Keratinocyte (primary cell): ENCODE measurements at regions not wholly inside any gene's neighbourhood (a gene's known extent, or its start where the extent isn't known, plus 50 kb on each side); places are given as distances from the start of the nearest gene placed in this dataset.

Source experiments
- DNase-seq: peaks from one replicate; pipeline ENCODE4 v3.0.0-alpha.2; 2011; ENCODE audit warnings: low read depth, missing footprints, low spot score
- FAIRE-seq: peaks from 2 replicates; lab custom pipeline; 2011; peaks lifted over from hg19 to GRCh38; lab: Jason Lieb, UNC
- H2AFZ ChIP-seq: 2 replicates; pipeline ENCODE4 v1.6.0; 2012; ENCODE audit warnings: low read length, control low read depth, inconsistent platforms; ENCODE audit not compliant: control insufficient read depth
- H3K27ac ChIP-seq: 2 replicates; pipeline ENCODE4 v1.5.1; 2011; ENCODE audit warnings: low read length; ENCODE audit not compliant: control insufficient read depth, insufficient read depth
- H3K27me3 ChIP-seq: 3 replicates; pipeline ENCODE4 v1.6.0; 2011; ENCODE audit warnings: low read length; ENCODE audit not compliant: control insufficient read depth, insufficient read depth; ENCODE audit errors: extremely low read depth
- H3K36me3 ChIP-seq, 2 experiments: 2 replicates in 1 of 2; 3 replicates in 1 of 2; pipeline ENCODE4 v1.5.1; 2011; ENCODE audit warnings: low read length in 2 of 2, mild to moderate bottlenecking in 1 of 2; ENCODE audit not compliant: control insufficient read depth in 2 of 2, insufficient read depth in 2 of 2; ENCODE audit errors: extremely low read depth in 1 of 2
- H3K4me1 ChIP-seq: 3 replicates; pipeline ENCODE4 v1.5.1; 2011; ENCODE audit warnings: low read length; ENCODE audit not compliant: control insufficient read depth, insufficient read depth; ENCODE audit errors: extremely low read depth
- H3K4me2 ChIP-seq: 3 replicates; pipeline ENCODE4 v1.6.0; 2011; ENCODE audit warnings: low read depth, low read length; ENCODE audit not compliant: control insufficient read depth, insufficient read depth; ENCODE audit errors: extremely low read depth
- H3K4me3 ChIP-seq, 3 experiments: fragments of 200-600 bp in 1 of 3; sonication (generic) in 1 of 3; 2 replicates in 2 of 3; 3 replicates in 1 of 3; pipeline ENCODE4 v1.5.1; 2011 to 2016; ENCODE audit warnings: low read length in 3 of 3, mild to moderate bottlenecking in 3 of 3, control low read depth in 2 of 3, inconsistent platforms in 1 of 3, low read depth in 1 of 3, mixed read lengths in 1 of 3, mixed run types in 1 of 3, moderate library complexity in 1 of 3; ENCODE audit not compliant: control insufficient read depth in 2 of 3, insufficient read depth in 2 of 3; ENCODE audit errors: extremely low read depth in 1 of 3
- H3K79me2 ChIP-seq: 2 replicates; pipeline ENCODE4 v1.6.0; 2012; ENCODE audit warnings: low read length; ENCODE audit not compliant: control insufficient read depth, insufficient read depth
- H3K9ac ChIP-seq: 3 replicates; pipeline ENCODE4 v1.6.0; 2011; ENCODE audit warnings: low read length; ENCODE audit not compliant: control insufficient read depth, insufficient read depth; ENCODE audit errors: extremely low read depth
- H3K9me1 ChIP-seq: 3 replicates; pipeline ENCODE4 v1.6.0; 2011; ENCODE audit warnings: low read length; ENCODE audit not compliant: control insufficient read depth, insufficient read depth; ENCODE audit errors: extremely low read depth
- H3K9me3 ChIP-seq: 2 replicates; pipeline ENCODE4 v1.5.1; 2012; ENCODE audit warnings: low read depth, low read length; ENCODE audit not compliant: control insufficient read depth
- H4K20me1 ChIP-seq: 3 replicates; pipeline ENCODE4 v1.6.0; 2011; ENCODE audit warnings: low read length; ENCODE audit not compliant: control insufficient read depth, insufficient read depth; ENCODE audit errors: extremely low read depth
- EZH2 ChIP-seq: IDR thresholded peaks from one replicate; pipeline ENCODE4 v1.6.1; 2012; ENCODE audit warnings: inconsistent platforms, mild to moderate bottlenecking, low read length, moderate library complexity
- dilution Hi-C: fragments of 300-500 bp; cut with MboI; formaldehyde crosslinking; loops from one replicate; pipeline ENCODE4 v1.7.0; 2020; ENCODE audit warnings: low sequenced_read_pairs; ENCODE audit not compliant: extremely low pct_ligation_motif_present
- TF ChIP-seq, protein P1 (sequence below), 3 experiments: IDR thresholded peaks in 1 of 3; conservative IDR thresholded peaks in 1 of 3; optimal IDR thresholded peaks in 1 of 3; 2 replicates in 2 of 3; 3 replicates in 1 of 3; pipeline versions ENCODE3 to v1.5.1; 2011; ENCODE audit warnings: low read length in 3 of 3, mild to moderate bottlenecking in 3 of 3, moderate library complexity in 2 of 3, control low read depth in 1 of 3, inconsistent platforms in 1 of 3; ENCODE audit not compliant: insufficient read depth in 2 of 3; ENCODE audit errors: extremely low read depth in 1 of 3

GRCh38 chr7:41529831-41530230 lies 173.1 kb downstream of the INHBA start:
- no peaks in the 10 kb centered on the region for H3K27me3 ChIP-seq
- TF ChIP-seq, protein P1, sequence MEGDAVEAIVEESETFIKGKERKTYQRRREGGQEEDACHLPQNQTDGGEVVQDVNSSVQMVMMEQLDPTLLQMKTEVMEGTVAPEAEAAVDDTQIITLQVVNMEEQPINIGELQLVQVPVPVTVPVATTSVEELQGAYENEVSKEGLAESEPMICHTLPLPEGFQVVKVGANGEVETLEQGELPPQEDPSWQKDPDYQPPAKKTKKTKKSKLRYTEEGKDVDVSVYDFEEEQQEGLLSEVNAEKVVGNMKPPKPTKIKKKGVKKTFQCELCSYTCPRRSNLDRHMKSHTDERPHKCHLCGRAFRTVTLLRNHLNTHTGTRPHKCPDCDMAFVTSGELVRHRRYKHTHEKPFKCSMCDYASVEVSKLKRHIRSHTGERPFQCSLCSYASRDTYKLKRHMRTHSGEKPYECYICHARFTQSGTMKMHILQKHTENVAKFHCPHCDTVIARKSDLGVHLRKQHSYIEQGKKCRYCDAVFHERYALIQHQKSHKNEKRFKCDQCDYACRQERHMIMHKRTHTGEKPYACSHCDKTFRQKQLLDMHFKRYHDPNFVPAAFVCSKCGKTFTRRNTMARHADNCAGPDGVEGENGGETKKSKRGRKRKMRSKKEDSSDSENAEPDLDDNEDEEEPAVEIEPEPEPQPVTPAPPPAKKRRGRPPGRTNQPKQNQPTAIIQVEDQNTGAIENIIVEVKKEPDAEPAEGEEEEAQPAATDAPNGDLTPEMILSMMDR (optimal IDR thresholded peaks at IDR 0.05 in 1 of 3, IDR thresholded peaks at IDR 0.05 in 1 of 3, conservative IDR thresholded peaks at IDR 0.05 in 1 of 3; ENCODE audit: extremely low read depth in 1 of 3, insufficient read depth in 2 of 3, low read length in 3 of 3): no peak
- TF ChIP-seq EZH2: no peak
- H3K4me1 ChIP-seq: no peaks in the 10 kb centered on the region
- no peaks in the 10 kb centered on the region for H3K79me2 ChIP-seq
- H3K9me1 ChIP-seq: no peaks in the 10 kb centered on the region
- dilution Hi-C loops: no loop called here
- peak; percentile 71 for FAIRE-seq
- peak overlapping the region; percentile 32 for H2AFZ ChIP-seq
- H3K4me2 ChIP-seq: no peak overlapping the region
- H3K36me3 ChIP-seq: no peaks in the 10 kb centered on the region
- no peaks in the 10 kb centered on the region for H4K20me1 ChIP-seq
- H3K9me3 ChIP-seq: peaks cover under 1% of the 10 kb centered on the region
- H3K9ac ChIP-seq: no peak overlapping the region
- no peak for DNase-seq
- H3K4me3 ChIP-seq: no peak overlapping the region
- H3K27ac ChIP-seq: no peak overlapping the region

DNA sequence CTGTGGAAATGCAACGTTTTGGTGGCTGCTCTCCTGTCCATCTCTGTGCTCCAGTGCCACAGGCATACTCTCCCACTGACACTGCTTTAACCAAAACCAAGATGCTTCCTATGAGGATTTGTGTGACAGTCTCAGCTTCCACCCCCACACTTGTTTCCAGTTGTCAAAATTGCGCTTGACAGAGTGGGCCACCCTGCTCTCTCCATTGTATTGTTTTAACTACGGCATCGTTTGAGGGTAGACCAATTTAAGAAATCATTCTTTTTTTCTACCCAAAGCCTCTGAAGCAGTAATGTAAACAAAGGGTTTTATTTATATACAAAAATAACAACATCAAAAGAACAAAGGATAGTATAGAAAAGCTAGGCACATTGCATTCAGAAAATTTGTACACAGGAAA lies 178.0 kb downstream of the INHBA start:
- Histone ChIP-seq H3K9ac (no peak overlapping the region), H2AFZ (no peak overlapping the region), H3K27ac (no peak overlapping the region), H3K27me3 (no peaks in the 10 kb centered on the region), H3K79me2 (no peaks in the 10 kb centered on the region), H3K4me1 (no peaks in the 10 kb centered on the region), H3K4me2 (no peak overlapping the region), H4K20me1 (no peaks in the 10 kb centered on the region), H3K4me3 (no peak overlapping the region), H3K9me3 (peaks cover 8% of the 10 kb centered on the region), H3K9me1 (no peaks in the 10 kb centered on the region), H3K36me3 (no peaks in the 10 kb centered on the region)
- FAIRE-seq: no peak
- dilution Hi-C loops: no loop called here
- no peak for TF ChIP-seq EZH2
- TF ChIP-seq, protein P1 (optimal IDR thresholded peaks at IDR 0.05 in 1 of 3, IDR thresholded peaks at IDR 0.05 in 1 of 3, conservative IDR thresholded peaks at IDR 0.05 in 1 of 3; ENCODE audit: extremely low read depth in 1 of 3, insufficient read depth in 2 of 3, low read length in 3 of 3): no peak
- DNase-seq: no peak
